Hypothalamus (tissue), 51 donors: ENCODE measurements at regions not wholly inside any gene's neighbourhood (a gene's known extent, or its start where the extent isn't known, plus 50 kb on each side); places are given as distances from the start of the nearest gene placed in this dataset.

Source experiments
- DNase-seq, 51 donors: peaks; one replicate each; lab custom pipeline; 2025; lab: John Stamatoyannopoulos, UW

GRCh38 chr20:57869951-57870315 lies 160.1 kb upstream of the PMEPA1 start:
- no peak for DNase-seq

- DNase-seq: no peak
Measured at GRCh38 chr20:57869291-57869950, 159.6 kb upstream of the PMEPA1 start.

- DNase-seq: no peak
Measured at GRCh38 chr20:57868310-57868709, 158.5 kb upstream of the PMEPA1 start.

- no peak for DNase-seq
Measured at GRCh38 chr20:57867807-57868206, 158.0 kb upstream of the PMEPA1 start.

GRCh38 chr20:57867181-57867803 lies 157.5 kb upstream of the PMEPA1 start:
- DNase-seq: no peak

- DNase-seq: no peak
Measured at GRCh38 chr20:57866250-57867106, 156.7 kb upstream of the PMEPA1 start.

- no peak for DNase-seq
Measured at GRCh38 chr20:57865266-57865665, 155.5 kb upstream of the PMEPA1 start.

- no peak for DNase-seq
Measured at GRCh38 chr20:57860576-57860975, 150.8 kb upstream of the PMEPA1 start.

- no peak for DNase-seq
Measured at GRCh38 chr20:57857969-57858368, 148.2 kb upstream of the PMEPA1 start.

GRCh38 chr20:57857118-57857517 lies 147.3 kb upstream of the PMEPA1 start:
- no peak for DNase-seq

- DNase-seq: no peak
Measured at GRCh38 chr20:57856658-57857057, 146.8 kb upstream of the PMEPA1 start.

- no peak for DNase-seq
Measured at GRCh38 chr20:57851796-57852195, 142.0 kb upstream of the PMEPA1 start.

- no peak for DNase-seq
Measured at GRCh38 chr20:57851025-57851682, 141.3 kb upstream of the PMEPA1 start.

GRCh38 chr20:57849521-57850215 lies 139.9 kb upstream of the PMEPA1 start:
- no peak for DNase-seq

GRCh38 chr20:57849121-57849520 lies 139.3 kb upstream of the PMEPA1 start:
- DNase-seq: no peak

- DNase-seq: no peak
Measured at GRCh38 chr20:57848282-57848681, 138.5 kb upstream of the PMEPA1 start.

- no peak for DNase-seq
Measured at GRCh38 chr20:57847104-57847503, 137.3 kb upstream of the PMEPA1 start.

GRCh38 chr20:57844626-57845596 lies 135.1 kb upstream of the PMEPA1 start:
- no peak for DNase-seq

GRCh38 chr20:57843941-57844625 lies 134.3 kb upstream of the PMEPA1 start:
- DNase-seq: no peak
